ENCODE measurements at regions not wholly inside any gene's neighbourhood (a gene's known extent, or its start where the extent isn't known, plus 50 kb on each side); places are given as distances from the start of the nearest gene placed in this dataset.
A peak's percentile ranks its signal among the peaks of the same experiment; 100 is the strongest.
"Not testable (repeated sequence)": the region's sequence is repeated elsewhere in the genome, so short reads cannot be mapped to it uniquely, and the experiment has no call there.

DNA sequence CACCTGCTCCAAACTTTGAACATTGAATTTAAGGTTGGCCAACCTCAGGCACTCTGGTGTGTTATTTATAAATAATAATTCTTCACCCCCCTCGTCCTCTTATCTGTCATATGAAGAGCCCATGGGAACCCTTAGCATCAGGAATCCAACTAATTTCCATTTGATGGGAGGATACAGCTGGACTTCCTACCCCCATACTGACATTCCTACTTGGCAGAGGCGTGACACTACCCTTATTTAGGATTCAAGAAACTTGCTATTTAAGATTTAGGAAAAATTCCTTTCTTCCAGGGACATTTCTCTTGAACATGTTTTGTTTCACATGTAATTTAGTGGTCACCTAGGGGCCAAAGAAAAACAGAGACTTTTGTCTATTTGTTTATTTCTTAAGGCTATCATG lies 171.9 kb upstream of the NRP1 start:
- no peak for DNase-seq (ENCODE audit: low read depth in 2 of 2)

DNA sequence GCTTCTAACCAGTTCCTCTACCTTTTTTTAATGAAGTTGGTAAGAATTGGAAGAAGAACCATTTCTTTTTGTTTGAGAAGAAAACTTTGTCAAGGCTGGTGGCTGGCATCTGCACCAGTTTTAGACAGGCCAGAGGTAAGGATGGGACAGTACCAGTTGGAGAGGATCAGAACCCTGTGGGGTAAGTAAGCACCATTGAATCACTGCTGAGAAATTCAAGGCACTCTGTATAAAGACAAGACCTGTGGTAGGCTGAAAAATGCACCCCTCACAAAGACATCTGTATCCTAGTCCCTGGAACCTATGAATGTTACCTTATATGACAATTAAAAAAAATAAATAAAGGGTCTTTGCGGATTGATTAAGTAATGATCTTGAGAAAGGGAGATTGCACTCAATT lies 166.7 kb upstream of the NRP1 start:
- DNase-seq (ENCODE audit: low read depth in 2 of 2), result no peak

GRCh38 chr10:33498391-33498891 lies 164.0 kb upstream of the NRP1 start:
- no peak for DNase-seq (ENCODE audit: low read depth in 2 of 2)

DNA sequence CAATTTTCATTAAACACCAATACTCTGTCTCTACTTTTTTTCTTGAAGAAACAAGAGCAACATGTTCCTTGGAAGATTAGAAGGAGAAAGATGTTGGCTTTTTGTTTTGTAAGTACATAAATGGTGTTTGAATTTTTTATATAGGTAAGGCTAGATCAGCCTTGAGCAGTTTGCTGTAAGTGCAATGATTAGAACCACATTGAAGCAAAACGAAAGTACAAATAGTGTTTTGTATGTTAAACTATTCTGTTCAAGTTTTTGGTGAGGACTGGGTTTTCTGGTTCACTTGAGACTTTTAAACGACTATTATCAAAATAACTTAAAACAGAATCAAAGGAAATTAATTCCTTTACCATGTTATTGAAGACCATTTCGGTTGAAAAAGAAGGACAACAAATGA lies 162.9 kb upstream of the NRP1 start:
- no peak for DNase-seq (ENCODE audit: low read depth in 2 of 2)

DNA sequence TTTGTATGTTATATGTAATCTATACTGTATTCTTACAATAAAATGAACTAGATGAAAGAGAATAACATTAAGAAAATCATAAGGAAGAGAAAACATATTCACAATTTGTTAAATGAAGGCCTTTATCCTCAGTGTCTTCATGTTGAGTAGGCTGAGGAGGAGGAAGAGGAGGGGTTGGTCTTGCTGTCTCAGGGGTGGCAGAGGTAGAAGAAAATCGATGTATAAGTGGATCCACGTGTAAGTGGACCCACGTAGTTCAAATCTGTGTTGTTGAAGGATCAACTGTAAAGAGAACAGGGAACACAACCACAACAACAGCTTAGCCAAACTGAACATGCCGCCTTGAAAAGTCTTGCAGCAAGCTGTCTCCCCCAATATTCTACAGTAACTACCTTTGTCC lies 161.6 kb upstream of the NRP1 start:
- no peak for DNase-seq (ENCODE audit: low read depth in 2 of 2)

DNA sequence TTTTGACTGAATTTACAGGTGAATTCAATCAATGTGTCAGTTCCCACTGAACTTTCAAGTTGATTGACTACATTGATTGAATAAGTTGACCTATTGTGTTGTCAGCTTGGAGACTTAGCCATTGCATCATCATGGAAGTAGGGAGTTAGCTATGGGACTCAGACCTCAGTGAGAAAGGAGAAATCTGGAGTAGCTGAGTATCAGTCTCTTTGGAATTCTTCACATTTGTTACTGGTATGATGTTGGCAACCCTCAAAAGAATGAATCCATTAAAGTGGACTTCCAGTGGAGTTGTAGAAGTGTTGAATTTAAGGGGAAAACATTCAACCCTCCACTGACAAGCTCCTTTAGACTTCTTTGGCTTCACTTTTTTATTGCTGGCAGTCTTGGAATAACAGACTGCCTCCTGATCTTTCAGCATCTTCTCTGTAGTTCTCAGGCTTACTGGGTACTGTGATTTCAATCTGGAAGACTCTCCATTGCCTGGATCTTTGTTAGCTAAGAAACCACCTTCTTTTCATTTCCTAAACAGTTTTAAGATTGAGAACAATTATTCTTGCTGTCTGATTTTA lies 160.3 kb upstream of the NRP1 start:
- DNase-seq (ENCODE audit: low read depth in 2 of 2), result no peak

DNA sequence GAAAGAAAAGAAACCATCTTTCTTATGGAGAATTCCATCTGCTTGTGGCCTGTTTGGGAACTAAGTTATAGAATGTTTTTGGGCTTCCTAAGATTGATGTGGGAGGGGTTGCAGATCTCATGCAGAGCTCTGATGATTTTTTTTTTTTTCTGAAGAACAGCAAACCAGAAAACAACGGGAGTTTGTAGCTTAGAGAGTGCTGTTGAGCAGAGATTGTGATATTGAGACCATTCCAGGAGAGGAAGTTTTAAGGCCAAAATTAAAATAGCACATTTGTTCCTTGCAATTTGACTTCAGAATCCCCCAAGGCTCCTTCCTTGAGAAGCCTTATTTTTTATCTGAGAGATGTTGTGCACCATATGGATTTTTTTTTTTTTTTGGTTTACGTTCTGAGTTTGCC lies 159.5 kb upstream of the NRP1 start:
- no peak for DNase-seq (ENCODE audit: low read depth in 2 of 2)

GRCh38 chr10:33493497-33493896 lies 159.0 kb upstream of the NRP1 start:
- no peak for DNase-seq (ENCODE audit: low read depth in 2 of 2)

DNA sequence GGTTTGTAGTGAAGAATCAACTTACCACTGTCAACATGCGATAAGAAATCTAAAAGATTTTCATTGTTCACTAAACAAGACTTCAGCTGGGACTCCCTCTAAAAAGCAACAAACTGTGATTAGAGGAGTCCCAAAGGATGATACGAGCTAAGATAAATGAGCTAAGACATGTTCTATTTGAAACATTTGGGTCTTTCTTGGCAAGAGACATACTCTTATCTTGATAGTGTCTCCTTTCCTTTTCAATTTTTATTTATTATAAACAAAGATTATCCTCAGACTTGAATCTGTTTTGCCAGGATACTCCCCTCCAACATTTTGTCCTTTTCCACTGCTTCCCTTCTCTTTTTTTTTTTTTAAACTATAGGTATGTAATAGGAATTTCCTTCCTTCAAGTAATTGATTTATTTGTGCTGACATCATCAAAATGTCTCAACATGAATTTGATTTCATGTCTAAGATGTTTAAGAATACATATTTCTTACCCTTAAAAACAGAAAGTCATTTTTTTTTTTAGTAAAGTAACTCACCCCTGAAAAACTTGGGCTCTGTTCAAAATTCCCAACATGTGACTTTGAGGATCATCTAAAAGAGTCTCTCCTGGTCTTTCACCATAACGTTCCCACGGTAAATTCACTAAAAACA lies 158.4 kb upstream of the NRP1 start:
- peak; percentile 47 to 52 for DNase-seq (ENCODE audit: low read depth in 2 of 2)

DNA sequence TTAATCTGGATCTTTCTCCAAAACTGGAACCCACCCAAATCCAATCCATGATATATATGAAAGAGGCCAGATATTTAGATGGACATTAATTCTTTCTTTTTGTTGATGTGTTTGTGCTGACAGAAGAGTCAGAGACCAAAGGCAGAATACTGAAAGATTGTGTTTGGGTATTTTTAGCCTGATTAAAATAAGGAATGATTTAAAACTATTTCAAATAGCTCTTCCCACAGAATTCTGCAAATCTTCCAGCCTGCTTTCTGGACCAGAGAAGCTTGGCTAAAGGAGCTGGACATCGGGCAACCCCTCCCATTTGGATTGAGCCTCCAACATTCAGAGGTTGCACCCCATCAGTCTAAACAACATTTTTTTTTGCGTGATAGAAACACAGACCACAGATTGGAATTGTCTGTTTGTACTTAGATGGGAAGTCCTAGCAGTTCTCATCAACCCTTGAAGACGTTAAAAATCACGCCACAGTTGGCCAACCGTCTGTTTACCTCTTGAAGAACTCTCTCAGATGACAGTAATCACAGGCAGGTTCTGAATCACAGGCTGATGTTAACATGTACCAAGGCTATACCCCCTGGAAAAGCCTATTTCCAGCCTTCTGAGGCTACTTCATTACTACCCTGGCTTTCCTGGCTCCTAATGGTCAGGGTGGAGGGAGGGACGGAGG lies 155.2 kb upstream of the NRP1 start:
- peak in 1 of 2 experiments; percentile 18 for DNase-seq (ENCODE audit: low read depth in 2 of 2)

GRCh38 chr10:33487014-33487776 lies 152.7 kb upstream of the NRP1 start:
- no peak for DNase-seq (ENCODE audit: low read depth in 2 of 2)

DNA sequence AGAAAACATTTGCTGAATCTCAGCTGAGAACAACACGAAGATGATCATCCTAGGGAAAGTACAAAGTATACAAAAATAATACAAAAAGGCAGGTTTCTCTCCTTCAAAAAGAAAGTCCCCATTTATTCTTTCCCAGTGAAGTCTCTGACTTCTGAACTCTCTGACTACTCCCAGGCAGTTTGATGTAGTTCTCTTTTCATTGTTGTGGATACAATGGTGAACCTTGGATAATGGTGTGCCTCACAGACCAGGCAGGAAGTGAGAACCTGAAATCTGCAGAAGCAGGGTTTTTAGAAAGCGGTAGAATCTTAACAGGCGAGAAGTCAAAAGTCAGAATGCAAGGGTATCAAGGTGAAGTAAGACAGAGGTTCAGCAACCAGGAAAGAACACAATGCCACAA lies 150.8 kb upstream of the NRP1 start:
- no peak for DNase-seq (ENCODE audit: low read depth in 2 of 2)

DNA sequence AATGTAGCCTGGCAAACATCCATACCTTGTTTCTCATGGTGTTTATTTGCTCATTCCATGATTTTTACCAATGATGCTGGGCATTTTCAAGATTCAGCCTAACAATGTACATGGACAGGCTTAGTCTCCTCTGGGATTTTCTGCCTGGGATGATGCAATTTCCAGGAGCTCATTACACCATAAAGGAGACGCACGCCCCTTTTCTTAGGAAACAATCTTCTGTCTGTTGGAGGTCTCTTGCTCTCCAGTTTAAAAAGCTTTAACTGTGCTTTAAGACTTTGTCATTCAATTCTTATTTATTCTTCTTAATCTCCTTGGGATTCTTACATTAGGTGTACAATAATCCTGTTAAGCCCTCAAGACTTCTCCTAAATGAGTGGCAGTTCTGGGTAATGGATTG lies 150.3 kb upstream of the NRP1 start:
- DNase-seq (ENCODE audit: low read depth in 2 of 2), result peak; percentile 67 to 73

GRCh38 chr10:33483816-33484190 lies 149.3 kb upstream of the NRP1 start:
- DNase-seq (ENCODE audit: low read depth in 2 of 2), result no peak

GRCh38 chr10:33483124-33483815 lies 148.8 kb upstream of the NRP1 start:
- DNase-seq (ENCODE audit: low read depth in 2 of 2), result no peak

DNA sequence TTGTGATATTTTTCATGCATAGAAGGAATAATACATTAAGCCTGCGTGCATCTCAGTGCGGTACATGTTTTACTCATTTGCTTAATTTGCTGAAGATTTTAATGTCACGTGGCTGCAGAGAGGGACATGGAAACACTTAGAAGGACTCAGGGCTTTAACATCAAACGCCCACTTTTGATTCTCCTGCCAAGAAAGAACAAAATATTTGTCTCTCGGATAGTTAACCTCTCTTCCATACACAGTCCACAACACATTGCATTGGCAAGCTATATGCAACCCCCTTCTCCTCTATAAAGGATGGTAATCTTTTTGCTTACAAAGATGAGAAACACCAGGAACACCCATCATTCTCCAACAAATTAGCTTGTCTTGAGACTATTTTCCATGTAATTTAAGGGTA lies 148.0 kb upstream of the NRP1 start:
- DNase-seq (ENCODE audit: low read depth in 2 of 2), result no peak

DNA sequence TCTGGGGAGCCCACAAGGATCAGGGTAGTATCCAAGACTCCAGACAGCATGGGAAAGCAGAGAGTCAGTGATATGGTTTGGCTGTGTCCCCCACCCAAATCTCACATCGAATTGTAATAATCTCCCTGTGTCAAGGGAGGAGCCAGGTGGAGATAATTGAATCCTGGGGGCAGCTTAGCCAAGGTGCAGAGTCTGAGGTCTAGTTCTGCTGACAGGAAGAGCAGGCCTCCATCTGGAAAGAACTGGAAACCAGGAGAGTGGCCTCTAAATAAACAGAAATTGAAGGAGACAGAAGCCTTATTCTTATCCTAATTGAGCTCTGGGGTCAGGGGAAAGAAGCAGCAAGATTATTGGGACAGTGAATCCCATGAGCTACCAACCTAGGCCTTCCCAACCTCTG lies 146.7 kb upstream of the NRP1 start:
- DNase-seq (ENCODE audit: low read depth in 2 of 2), result no peak

GRCh38 chr10:33480417-33480816 lies 145.9 kb upstream of the NRP1 start:
- not testable (repeated sequence) for DNase-seq (ENCODE audit: low read depth in 2 of 2)

GRCh38 chr10:33478675-33479125 lies 144.2 kb upstream of the NRP1 start:
- DNase-seq (ENCODE audit: low read depth in 2 of 2), result no peak

- no peak for DNase-seq (ENCODE audit: low read depth in 2 of 2)
These were observed 143.7 kb upstream of the NRP1 start for GRCh38 chr10:33478089-33478674.

DNA sequence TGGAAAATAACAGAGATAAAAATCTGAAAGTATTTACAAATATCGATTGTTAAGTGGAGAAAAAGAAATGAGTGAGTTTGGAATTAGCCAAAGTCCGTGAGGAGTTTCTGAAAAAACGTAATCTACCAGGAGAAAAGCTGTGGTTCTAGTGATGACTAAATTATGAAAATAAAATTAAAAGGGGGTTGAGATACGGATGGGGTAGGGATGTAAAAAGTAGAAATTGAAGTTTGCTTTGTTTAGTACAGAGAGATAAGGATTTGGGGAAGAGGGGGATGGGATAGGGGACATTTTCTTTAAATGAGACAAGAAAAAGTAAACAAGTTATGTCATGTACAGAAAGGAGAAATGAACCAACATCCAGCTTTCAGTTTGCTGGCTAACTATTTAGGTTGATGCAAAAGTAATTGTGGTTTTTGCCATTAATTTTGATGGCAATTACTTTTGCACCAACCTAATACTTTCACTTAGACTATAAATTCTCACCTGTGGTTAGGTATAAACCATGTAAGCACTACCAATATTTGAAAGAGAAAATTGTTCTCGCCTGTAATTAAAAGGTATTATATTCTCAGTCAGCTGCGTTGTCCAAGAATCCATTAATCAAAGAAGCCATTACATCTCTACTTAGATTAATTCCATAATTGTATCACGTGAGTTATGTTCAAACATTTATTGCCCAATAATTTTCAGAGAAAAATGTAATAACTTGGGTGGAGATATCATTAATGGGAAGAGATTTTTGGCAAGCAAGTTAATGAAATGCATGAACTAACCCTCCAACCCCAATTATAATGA lies 143.0 kb upstream of the NRP1 start:
- DNase-seq (ENCODE audit: low read depth in 2 of 2), result no peak

All from fibroblast of skin of left biceps (primary cell).